ENCODE measurements at regions not wholly inside any gene's neighbourhood (a gene's known extent, or its start where the extent isn't known, plus 50 kb on each side); places are given as distances from the start of the nearest gene placed in this dataset.

DNA sequence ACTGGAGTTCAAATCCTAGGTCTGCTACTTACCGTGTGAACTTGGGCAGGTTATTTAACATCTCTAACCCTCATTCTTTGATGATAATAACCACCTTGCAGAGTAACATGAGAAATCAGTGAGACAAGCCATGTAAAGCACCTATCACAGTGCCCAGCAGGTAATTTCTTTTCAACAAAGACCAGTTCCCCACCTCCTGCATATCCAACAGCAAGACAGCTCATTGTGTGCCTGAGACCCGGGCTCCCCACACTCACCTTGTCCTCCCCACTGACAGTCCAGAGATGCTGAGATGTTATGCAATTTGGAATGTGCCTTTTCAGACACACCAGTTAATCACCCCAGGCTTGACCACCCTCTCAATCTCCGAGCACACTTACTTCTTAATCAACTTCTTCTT is 367.6 kb upstream of the DAB1 start:
- TF ChIP-seq, protein P1, sequence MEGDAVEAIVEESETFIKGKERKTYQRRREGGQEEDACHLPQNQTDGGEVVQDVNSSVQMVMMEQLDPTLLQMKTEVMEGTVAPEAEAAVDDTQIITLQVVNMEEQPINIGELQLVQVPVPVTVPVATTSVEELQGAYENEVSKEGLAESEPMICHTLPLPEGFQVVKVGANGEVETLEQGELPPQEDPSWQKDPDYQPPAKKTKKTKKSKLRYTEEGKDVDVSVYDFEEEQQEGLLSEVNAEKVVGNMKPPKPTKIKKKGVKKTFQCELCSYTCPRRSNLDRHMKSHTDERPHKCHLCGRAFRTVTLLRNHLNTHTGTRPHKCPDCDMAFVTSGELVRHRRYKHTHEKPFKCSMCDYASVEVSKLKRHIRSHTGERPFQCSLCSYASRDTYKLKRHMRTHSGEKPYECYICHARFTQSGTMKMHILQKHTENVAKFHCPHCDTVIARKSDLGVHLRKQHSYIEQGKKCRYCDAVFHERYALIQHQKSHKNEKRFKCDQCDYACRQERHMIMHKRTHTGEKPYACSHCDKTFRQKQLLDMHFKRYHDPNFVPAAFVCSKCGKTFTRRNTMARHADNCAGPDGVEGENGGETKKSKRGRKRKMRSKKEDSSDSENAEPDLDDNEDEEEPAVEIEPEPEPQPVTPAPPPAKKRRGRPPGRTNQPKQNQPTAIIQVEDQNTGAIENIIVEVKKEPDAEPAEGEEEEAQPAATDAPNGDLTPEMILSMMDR (conservative IDR thresholded peaks at IDR 0.05 in 1 of 2, IDR thresholded peaks at IDR 0.05 in 1 of 2; ENCODE audit: extremely low read depth in 1 of 2, insufficient read depth in 1 of 2, low read depth in 1 of 2, low read length in 2 of 2) = no peak
- TF ChIP-seq EZH2 (IDR thresholded peaks at IDR 0.05; ENCODE audit: borderline replicate concordance, low read length) = no peak

Data from mammary epithelial cell (primary cell).